ENCODE measurements at regions not wholly inside any gene's neighbourhood (a gene's known extent, or its start where the extent isn't known, plus 50 kb on each side); places are given as distances from the start of the nearest gene placed in this dataset.

- TF ChIP-seq EZH2 (IDR thresholded peaks at IDR 0.05) (no peak), POLR2AphosphoS5 (IDR thresholded peaks at IDR 0.05; ENCODE audit: borderline replicate concordance, low read depth, low read length) (no peak), FOXP2 (optimal IDR thresholded peaks at IDR 0.05; ENCODE audit: control extremely low read depth, extremely low read length, insufficient read depth) (no peak)
Measured at GRCh38 chr1:56268519-56269140, 310.7 kb downstream of the PLPP3 start.
